ENCODE measurements at regions not wholly inside any gene's neighbourhood (a gene's known extent, or its start where the extent isn't known, plus 50 kb on each side); places are given as distances from the start of the nearest gene placed in this dataset.

DNA sequence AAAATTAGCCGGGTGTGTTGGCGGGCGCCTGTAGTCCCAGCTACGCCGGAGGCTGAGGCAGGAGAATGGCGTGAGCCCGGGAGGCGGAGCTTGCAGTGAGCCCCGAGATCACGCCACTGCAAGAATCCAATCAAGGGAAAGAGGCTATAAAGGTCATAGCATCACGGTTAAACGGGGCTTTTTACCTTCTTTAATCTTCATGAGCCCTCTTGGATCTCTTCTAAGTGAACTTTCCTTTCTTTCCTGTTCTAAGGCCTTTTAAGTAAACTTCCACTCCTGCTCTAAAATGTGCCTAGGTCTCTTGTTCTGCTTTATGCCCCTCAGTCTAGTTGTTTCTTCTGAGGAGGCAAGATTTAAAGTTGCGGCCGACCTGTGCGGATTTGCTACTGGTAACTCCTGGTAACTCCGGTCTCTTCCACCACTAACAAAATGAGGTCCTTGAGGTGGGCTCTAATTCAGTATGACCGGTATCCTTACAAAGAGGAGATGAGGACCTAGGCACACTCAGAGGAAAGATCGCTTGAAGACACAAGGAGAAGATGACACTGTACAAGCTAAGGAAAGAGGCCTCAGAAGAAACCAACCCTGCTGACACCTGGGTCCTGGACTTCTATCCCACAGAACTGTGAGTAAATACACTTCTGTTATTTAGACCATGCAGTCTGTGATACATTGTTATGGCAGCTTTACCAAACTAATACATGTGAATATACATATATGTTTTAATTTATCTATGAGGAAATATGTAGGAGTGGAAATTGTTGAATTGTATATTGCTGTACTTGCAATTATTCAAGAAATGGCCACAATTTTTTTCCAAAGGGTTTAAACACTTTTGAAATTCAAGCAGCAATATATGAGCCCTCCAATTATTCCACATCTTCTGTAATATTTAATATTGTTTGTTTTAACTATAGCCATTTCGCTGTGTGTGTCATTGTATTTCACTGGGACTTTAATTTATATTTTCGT lies 331.5 kb upstream of the CNTNAP2 start:
- TF ChIP-seq EZH2 (IDR thresholded peaks at IDR 0.05; ENCODE audit: borderline replicate concordance) (no peak), EZH2phosphoT487 (IDR thresholded peaks at IDR 0.05; ENCODE audit: low read depth, severe bottlenecking, unreplicated experiment) (no peak)
- TF ChIP-seq, protein P1, sequence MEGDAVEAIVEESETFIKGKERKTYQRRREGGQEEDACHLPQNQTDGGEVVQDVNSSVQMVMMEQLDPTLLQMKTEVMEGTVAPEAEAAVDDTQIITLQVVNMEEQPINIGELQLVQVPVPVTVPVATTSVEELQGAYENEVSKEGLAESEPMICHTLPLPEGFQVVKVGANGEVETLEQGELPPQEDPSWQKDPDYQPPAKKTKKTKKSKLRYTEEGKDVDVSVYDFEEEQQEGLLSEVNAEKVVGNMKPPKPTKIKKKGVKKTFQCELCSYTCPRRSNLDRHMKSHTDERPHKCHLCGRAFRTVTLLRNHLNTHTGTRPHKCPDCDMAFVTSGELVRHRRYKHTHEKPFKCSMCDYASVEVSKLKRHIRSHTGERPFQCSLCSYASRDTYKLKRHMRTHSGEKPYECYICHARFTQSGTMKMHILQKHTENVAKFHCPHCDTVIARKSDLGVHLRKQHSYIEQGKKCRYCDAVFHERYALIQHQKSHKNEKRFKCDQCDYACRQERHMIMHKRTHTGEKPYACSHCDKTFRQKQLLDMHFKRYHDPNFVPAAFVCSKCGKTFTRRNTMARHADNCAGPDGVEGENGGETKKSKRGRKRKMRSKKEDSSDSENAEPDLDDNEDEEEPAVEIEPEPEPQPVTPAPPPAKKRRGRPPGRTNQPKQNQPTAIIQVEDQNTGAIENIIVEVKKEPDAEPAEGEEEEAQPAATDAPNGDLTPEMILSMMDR (IDR thresholded peaks at IDR 0.05; ENCODE audit: poor library complexity), result no peak
